ENCODE measurements at regions not wholly inside any gene's neighbourhood (a gene's known extent, or its start where the extent isn't known, plus 50 kb on each side); places are given as distances from the start of the nearest gene placed in this dataset.

GRCh38 chr11:90536301-90536700 is 313.5 kb upstream of the CHORDC1 start:
- no peak for TF ChIP-seq SPI1 (IDR thresholded peaks at IDR 0.05; ENCODE audit: borderline replicate concordance, low read depth)
- no peak for TF ChIP-seq POLR2AphosphoS5 (IDR thresholded peaks at IDR 0.05; ENCODE audit: low read depth)
